Peyer's patch (tissue), 4 donors: ENCODE measurements at regions not wholly inside any gene's neighbourhood (a gene's known extent, or its start where the extent isn't known, plus 50 kb on each side); places are given as distances from the start of the nearest gene placed in this dataset.

Experiments
- POLR2A ChIP-seq, 2 donors: fragments of 450-650 bp; IDR thresholded peaks; one replicate each; pipeline ENCODE4 v1.5.1; 2017; ENCODE audit warnings: antibody characterized with exemption in 2 of 2, mild to moderate bottlenecking in 2 of 2, moderate library complexity in 2 of 2
- TF ChIP-seq, protein P1 (sequence below), 6 experiments: fragments of 450-650 bp in 4 of 6; fragments of 200-600 bp in 2 of 6; sonication (generic) in 1 of 6; IDR thresholded peaks; one replicate each; pipeline ENCODE4 v1.5.1; 2017 to 2019; ENCODE audit warnings: antibody characterized with exemption in 6 of 6, mild to moderate bottlenecking in 3 of 6, moderate library complexity in 1 of 6

- TF ChIP-seq POLR2A (IDR thresholded peaks at IDR 0.05) = no peak
- TF ChIP-seq, protein P1, sequence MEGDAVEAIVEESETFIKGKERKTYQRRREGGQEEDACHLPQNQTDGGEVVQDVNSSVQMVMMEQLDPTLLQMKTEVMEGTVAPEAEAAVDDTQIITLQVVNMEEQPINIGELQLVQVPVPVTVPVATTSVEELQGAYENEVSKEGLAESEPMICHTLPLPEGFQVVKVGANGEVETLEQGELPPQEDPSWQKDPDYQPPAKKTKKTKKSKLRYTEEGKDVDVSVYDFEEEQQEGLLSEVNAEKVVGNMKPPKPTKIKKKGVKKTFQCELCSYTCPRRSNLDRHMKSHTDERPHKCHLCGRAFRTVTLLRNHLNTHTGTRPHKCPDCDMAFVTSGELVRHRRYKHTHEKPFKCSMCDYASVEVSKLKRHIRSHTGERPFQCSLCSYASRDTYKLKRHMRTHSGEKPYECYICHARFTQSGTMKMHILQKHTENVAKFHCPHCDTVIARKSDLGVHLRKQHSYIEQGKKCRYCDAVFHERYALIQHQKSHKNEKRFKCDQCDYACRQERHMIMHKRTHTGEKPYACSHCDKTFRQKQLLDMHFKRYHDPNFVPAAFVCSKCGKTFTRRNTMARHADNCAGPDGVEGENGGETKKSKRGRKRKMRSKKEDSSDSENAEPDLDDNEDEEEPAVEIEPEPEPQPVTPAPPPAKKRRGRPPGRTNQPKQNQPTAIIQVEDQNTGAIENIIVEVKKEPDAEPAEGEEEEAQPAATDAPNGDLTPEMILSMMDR (IDR thresholded peaks at IDR 0.05) = no peak
These were observed 111.3 kb upstream of the ARRDC4 start for GRCh38 chr15:97849183-97849582.
